ENCODE measurements at regions not wholly inside any gene's neighbourhood (a gene's known extent, or its start where the extent isn't known, plus 50 kb on each side); places are given as distances from the start of the nearest gene placed in this dataset.

DNA sequence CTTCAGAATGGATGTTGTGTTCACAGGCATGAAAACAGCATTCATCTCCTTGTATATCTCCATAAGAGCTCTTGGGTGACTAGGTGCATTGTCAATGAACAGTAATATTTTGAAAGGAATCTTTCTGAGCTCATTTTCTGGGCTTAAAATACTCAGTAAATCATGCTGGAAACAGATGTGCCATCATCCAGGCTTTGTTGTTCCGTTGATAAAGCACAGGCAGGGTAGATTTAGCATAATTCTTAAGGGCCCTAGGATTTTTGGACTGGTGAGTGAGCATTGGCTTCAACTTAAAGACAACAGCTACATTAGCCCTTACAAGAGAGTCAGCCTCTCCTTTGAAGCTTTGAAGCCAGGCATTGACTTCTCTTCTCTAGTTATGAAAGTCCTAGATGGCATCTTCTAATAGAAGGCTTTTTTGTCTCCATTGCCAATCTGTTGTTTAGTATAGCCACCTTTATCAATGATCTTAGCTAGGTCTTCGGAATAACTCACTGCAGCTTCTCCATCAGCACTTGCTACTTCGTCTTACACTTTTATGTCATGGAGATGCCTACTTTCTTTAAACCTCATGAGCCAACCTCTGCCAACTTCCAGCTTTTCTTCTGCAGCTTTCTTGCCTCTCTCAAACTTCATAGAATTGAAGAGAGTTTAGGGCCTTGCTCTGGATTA, 79.6 kb upstream of the PSMA6 start:
- H3K79me2 ChIP-seq (ENCODE audit: insufficient read depth, low read length): no peaks in the 10 kb centered on the region
- H3K4me3 ChIP-seq (replicated peaks in 1 of 3; ENCODE audit: low read depth in 2 of 3, low read length in 3 of 3): no peak overlapping the region
- 100% methylated on average over 1 of the region's 3 CpGs for WGBS (ENCODE audit: insufficient coverage)
- H3K36me3 ChIP-seq (replicated peaks in 1 of 2; ENCODE audit: control insufficient read depth in 1 of 2, insufficient read depth in 2 of 2, low read length in 2 of 2): peaks cover 0 to 9% of the 10 kb centered on the region in 2 donors
- H3K27ac ChIP-seq (ENCODE audit: low read depth in 1 of 2, low read length in 2 of 2): no peak overlapping the region
- H3K4me1 ChIP-seq (ENCODE audit: control insufficient read depth in 1 of 2, insufficient read depth in 2 of 2, low read length in 2 of 2): no peaks in the 10 kb centered on the region
- no peak for DNase-seq
- H3K9me3 Mint-ChIP-seq: no peaks in the 10 kb centered on the region
- intact Hi-C loops (cut with micrococcal nuclease): loop anchor here in 1 of 2 donors (10.0 kb wide), 1 partner anchor 58 kb away; no protein-coding TSS in a partner anchor
- peaks cover 15 to 18% of the 10 kb centered on the region in 2 donors for H3K36me3 Mint-ChIP-seq
- H4K20me1 ChIP-seq (ENCODE audit: insufficient read depth, low read length): no peaks in the 10 kb centered on the region
- H3K27ac Mint-ChIP-seq: no peak overlapping the region
- TF ChIP-seq, protein P1, sequence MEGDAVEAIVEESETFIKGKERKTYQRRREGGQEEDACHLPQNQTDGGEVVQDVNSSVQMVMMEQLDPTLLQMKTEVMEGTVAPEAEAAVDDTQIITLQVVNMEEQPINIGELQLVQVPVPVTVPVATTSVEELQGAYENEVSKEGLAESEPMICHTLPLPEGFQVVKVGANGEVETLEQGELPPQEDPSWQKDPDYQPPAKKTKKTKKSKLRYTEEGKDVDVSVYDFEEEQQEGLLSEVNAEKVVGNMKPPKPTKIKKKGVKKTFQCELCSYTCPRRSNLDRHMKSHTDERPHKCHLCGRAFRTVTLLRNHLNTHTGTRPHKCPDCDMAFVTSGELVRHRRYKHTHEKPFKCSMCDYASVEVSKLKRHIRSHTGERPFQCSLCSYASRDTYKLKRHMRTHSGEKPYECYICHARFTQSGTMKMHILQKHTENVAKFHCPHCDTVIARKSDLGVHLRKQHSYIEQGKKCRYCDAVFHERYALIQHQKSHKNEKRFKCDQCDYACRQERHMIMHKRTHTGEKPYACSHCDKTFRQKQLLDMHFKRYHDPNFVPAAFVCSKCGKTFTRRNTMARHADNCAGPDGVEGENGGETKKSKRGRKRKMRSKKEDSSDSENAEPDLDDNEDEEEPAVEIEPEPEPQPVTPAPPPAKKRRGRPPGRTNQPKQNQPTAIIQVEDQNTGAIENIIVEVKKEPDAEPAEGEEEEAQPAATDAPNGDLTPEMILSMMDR (IDR thresholded peaks at IDR 0.05): no peak
- no peaks in the 10 kb centered on the region for H3K4me1 Mint-ChIP-seq
- H3K9me3 ChIP-seq (replicated peaks in 1 of 2; ENCODE audit: control insufficient read depth in 1 of 2, insufficient read depth in 1 of 2, low read length in 2 of 2): no peaks in the 10 kb centered on the region
- no peak overlapping the region for H2AFZ ChIP-seq (ENCODE audit: insufficient read depth, low read depth, low read length, poor library complexity, severe bottlenecking)
- H3K27me3 Mint-ChIP-seq (ENCODE audit: low read depth in 3 of 3): no peaks in the 10 kb centered on the region
- H3K27me3 ChIP-seq (ENCODE audit: control insufficient read depth in 2 of 2, insufficient read depth in 2 of 2, low read length in 2 of 2): no peaks in the 10 kb centered on the region
- H3K9ac ChIP-seq (ENCODE audit: insufficient read depth, low read length, poor library complexity, severe bottlenecking): no peak overlapping the region
- no peak overlapping the region for H3K4me3 Mint-ChIP-seq
- no peak overlapping the region for H3K4me2 ChIP-seq (replicated peaks; ENCODE audit: extremely low read depth, low read length, poor library complexity, severe bottlenecking)

DNA sequence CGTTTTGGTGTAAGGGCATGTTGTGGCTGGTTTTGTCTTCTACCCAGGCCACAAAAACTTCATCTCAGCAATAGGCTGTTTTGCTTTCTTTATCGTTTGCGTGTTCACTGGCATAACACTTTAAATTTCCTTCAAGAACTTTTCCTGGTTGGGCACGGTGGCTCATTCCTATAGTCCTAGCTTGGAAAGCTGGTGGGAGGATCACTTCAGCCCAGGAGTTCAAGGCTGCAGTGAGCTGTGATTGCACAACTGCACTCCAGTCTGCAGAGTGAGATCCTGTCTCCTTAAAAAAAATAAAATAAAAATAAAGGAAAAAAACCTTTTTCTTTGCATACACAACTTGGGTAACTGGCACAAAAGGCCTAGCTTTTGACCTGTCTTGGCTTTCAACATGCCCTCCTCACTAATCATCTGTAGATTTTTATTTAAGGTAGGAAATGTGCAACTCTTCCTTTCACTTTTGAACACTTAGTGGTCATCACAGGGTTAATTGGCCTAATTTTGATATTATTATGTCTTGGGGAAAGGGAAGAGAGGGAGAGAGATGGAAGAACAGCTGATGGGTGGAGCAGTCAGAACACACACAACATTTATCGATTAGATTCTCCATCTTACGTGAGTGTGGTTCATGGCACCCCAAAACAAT, 78.9 kb upstream of the PSMA6 start:
- Histone ChIP-seq H3K27ac (ENCODE audit: low read depth in 1 of 2, low read length in 2 of 2) (no peak overlapping the region), H3K27me3 (ENCODE audit: control insufficient read depth in 2 of 2, insufficient read depth in 2 of 2, low read length in 2 of 2) (no peaks in the 10 kb centered on the region), H3K36me3 (replicated peaks in 1 of 2; ENCODE audit: control insufficient read depth in 1 of 2, insufficient read depth in 2 of 2, low read length in 2 of 2) (peaks cover 0 to 9% of the 10 kb centered on the region in 2 donors), H2AFZ (ENCODE audit: insufficient read depth, low read depth, low read length, poor library complexity, severe bottlenecking) (no peak overlapping the region), H3K9ac (ENCODE audit: insufficient read depth, low read length, poor library complexity, severe bottlenecking) (no peak overlapping the region), H3K4me2 (replicated peaks; ENCODE audit: extremely low read depth, low read length, poor library complexity, severe bottlenecking) (no peak overlapping the region), H3K4me3 (replicated peaks in 1 of 3; ENCODE audit: low read depth in 2 of 3, low read length in 3 of 3) (no peak overlapping the region), H3K9me3 (replicated peaks in 1 of 2; ENCODE audit: control insufficient read depth in 1 of 2, insufficient read depth in 1 of 2, low read length in 2 of 2) (no peaks in the 10 kb centered on the region), H4K20me1 (ENCODE audit: insufficient read depth, low read length) (no peaks in the 10 kb centered on the region), H3K79me2 (ENCODE audit: insufficient read depth, low read length) (no peaks in the 10 kb centered on the region), H3K4me1 (ENCODE audit: control insufficient read depth in 1 of 2, insufficient read depth in 2 of 2, low read length in 2 of 2) (no peaks in the 10 kb centered on the region)
- Mint-ChIP-seq H3K27ac (no peak overlapping the region), H3K9me3 (no peaks in the 10 kb centered on the region), H3K36me3 (peaks cover 14 to 18% of the 10 kb centered on the region in 2 donors), H3K4me1 (no peaks in the 10 kb centered on the region), H3K4me3 (no peak overlapping the region), H3K27me3 (ENCODE audit: low read depth in 3 of 3) (no peaks in the 10 kb centered on the region)
- DNase-seq: no peak
- TF ChIP-seq, protein P1 (IDR thresholded peaks at IDR 0.05): no peak
- intact Hi-C loops (cut with micrococcal nuclease): loop anchor here in 1 of 2 donors (10.0 kb wide), 1 partner anchor 58 kb away; no protein-coding TSS in a partner anchor
- 100% methylated on average over 1 of the region's 6 CpGs for WGBS (ENCODE audit: insufficient coverage)
